CD4-positive, alpha-beta memory T cell (primary cell): ENCODE measurements at regions not wholly inside any gene's neighbourhood (a gene's known extent, or its start where the extent isn't known, plus 50 kb on each side); places are given as distances from the start of the nearest gene placed in this dataset.

Experiments
- CTCF ChIA-PET: fragments of 350-600 bp; sonication (Branson Sonifier 250); formaldehyde crosslinking; loops from one replicate; lab custom pipeline; 2021; ENCODE audit warnings: inconsistent platforms; ENCODE audit not compliant: partially characterized antibody; lab: Charles Lee
- POLR2A ChIA-PET: fragments of 350-600 bp; sonication (Branson Sonifier 250); formaldehyde crosslinking; loops from one replicate; lab custom pipeline; 2021; ENCODE audit not compliant: partially characterized antibody; lab: Charles Lee
- DNase-seq, 5 donors: peaks; one replicate each; pipeline versions ENCODE4 v3.0.0 to v3.0.0-alpha.2; 2020 to 2022; ENCODE audit warnings: mixed read lengths in 1 of 5
- H3K27ac ChIP-seq: one replicate; pipeline ENCODE4 v1.7.0; 2013; ENCODE audit warnings: low read depth, low read length
- H3K27me3 ChIP-seq: 2 replicates; pipeline ENCODE4 v1.7.0; 2013; ENCODE audit warnings: mild to moderate bottlenecking, low read length, moderate library complexity; ENCODE audit not compliant: insufficient read depth
- H3K36me3 ChIP-seq: 2 replicates; pipeline ENCODE4 v1.7.0; 2013; ENCODE audit warnings: mild to moderate bottlenecking, low read length, moderate library complexity; ENCODE audit not compliant: insufficient read depth
- H3K4me1 ChIP-seq: 2 replicates; pipeline ENCODE4 v1.7.0; 2013; ENCODE audit warnings: mild to moderate bottlenecking, low read length, moderate library complexity; ENCODE audit not compliant: insufficient read depth
- H3K4me3 ChIP-seq, 2 donors: one replicate each; pipeline ENCODE4 v1.7.0; 2013; ENCODE audit warnings: low read length in 2 of 2, mild to moderate bottlenecking in 1 of 2
- H3K9me3 ChIP-seq, 2 donors: one replicate each; pipeline ENCODE4 v1.7.0; 2013; ENCODE audit warnings: low read length in 2 of 2, control low read depth in 1 of 2; ENCODE audit not compliant: control insufficient read depth in 1 of 2
- H3K27ac Mint-ChIP-seq, 7 donors: one replicate each; pipeline ENCODE4 v1.8.0; 2020 to 2021; ENCODE audit warnings: mixed read lengths in 7 of 7, mild to moderate bottlenecking in 6 of 7, inconsistent platforms in 3 of 7, moderate library complexity in 3 of 7
- H3K27me3 Mint-ChIP-seq, 2 donors: one replicate each; pipeline ENCODE4 v1.8.0; 2020 to 2021; ENCODE audit warnings: mixed read lengths in 2 of 2
- H3K36me3 Mint-ChIP-seq, 2 donors: one replicate each; pipeline ENCODE4 v1.8.0; 2020 to 2021; ENCODE audit warnings: mixed read lengths in 2 of 2, inconsistent platforms in 1 of 2, mild to moderate bottlenecking in 1 of 2
- H3K4me1 Mint-ChIP-seq, 4 donors: one replicate each; pipeline ENCODE4 v1.8.0; 2020 to 2021; ENCODE audit warnings: mixed read lengths in 4 of 4, mild to moderate bottlenecking in 1 of 4
- H3K4me3 Mint-ChIP-seq, 8 donors: one replicate each; pipeline ENCODE4 v1.8.0; 2020 to 2021; ENCODE audit warnings: mixed read lengths in 8 of 8, mild to moderate bottlenecking in 7 of 8, moderate library complexity in 6 of 8, inconsistent platforms in 3 of 8
- H3K9me3 Mint-ChIP-seq, 8 donors: one replicate each; pipeline ENCODE4 v1.8.0; 2020 to 2021; ENCODE audit warnings: mixed read lengths in 8 of 8, mild to moderate bottlenecking in 5 of 8, inconsistent platforms in 3 of 8, moderate library complexity in 1 of 8
- intact Hi-C: fragments of 100-400 bp; cut with micrococcal nuclease; formaldehyde crosslinking; loops from one replicate; pipeline ENCODE4 v1.15.1; 2023

DNA sequence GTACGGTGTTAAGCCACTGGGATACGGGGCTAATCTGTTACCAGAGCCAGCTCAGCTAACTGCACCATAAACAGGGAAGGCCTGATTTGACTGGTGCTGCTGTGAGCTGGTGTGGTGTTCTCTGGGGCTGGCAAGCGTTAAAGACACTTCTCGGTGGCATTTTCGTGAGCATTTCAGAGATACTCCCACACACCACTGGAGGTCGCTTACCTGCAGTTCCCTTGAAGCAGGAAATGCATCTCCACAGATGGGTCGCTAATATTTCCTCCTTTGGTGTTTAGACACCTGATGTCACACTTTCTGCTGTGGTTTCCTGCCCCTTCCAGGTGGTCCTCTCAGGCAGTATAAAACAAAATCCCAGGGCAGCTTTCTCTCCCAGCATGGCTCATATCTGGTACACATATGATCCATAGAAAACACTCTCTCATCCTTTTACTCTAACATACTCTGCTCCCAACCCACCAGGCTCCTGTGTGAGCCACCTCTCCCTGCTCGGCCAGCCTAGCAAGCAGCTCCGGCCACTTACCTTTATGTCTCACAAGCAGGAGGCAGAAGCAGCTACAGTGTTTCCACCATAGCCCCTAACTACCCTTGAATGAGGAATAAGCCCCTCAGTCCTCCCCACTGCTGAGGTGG is 129.9 kb upstream of the GRIN2B start:
- Histone ChIP-seq H3K9me3 (no peaks in the 10 kb centered on the region), H3K4me3 (no peak overlapping the region), H3K27me3 (no peaks in the 10 kb centered on the region), H3K4me1 (no peaks in the 10 kb centered on the region), H3K36me3 (no peaks in the 10 kb centered on the region), H3K27ac (no peak overlapping the region)
- Mint-ChIP-seq H3K36me3 (no peaks in the 10 kb centered on the region), H3K27me3 (peaks cover 10 to 11% of the 10 kb centered on the region in 2 donors), H3K4me1 (no peaks in the 10 kb centered on the region), H3K27ac (no peak overlapping the region), H3K4me3 (no peak overlapping the region), H3K9me3 (peaks cover 0 to 5% (median 2%) of the 10 kb centered on the region in 8 donors)
- DNase-seq, result no peak
- CTCF ChIA-PET, result no interaction called here
- POLR2A ChIA-PET, result no interaction called here
- intact Hi-C loops, result no loop called here

DNA sequence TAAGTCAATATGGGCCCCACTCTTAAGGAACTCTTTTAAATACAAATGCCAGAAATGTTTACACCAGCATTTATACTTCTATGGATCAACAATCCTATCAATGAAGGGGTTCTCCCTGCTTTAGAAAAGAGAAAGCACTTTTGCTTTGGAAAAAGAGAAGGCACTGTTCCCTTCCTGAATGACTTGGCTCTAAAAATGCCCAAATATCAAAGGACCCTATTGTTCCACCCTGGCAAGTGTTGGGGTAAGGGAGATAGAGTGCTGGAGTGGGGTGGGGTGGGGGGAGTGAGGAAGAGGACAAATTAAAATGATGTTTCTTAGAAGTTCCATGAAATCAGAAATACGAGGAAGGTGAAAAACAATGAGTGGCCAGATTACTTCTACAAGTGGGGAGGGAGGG is 131.6 kb upstream of the GRIN2B start:
- H3K4me1 ChIP-seq, result no peaks in the 10 kb centered on the region
- Mint-ChIP-seq H3K36me3 (no peaks in the 10 kb centered on the region), H3K4me3 (no peak overlapping the region), H3K27me3 (peaks cover 10% of the 10 kb centered on the region in 2 donors), H3K4me1 (no peaks in the 10 kb centered on the region), H3K27ac (no peak overlapping the region), H3K9me3 (peaks cover 0 to 19% (median 10%) of the 10 kb centered on the region in 8 donors)
- CTCF ChIA-PET, result no interaction called here
- H3K27ac ChIP-seq, result no peak overlapping the region
- POLR2A ChIA-PET, result no interaction called here
- H3K4me3 ChIP-seq, result no peak overlapping the region
- intact Hi-C loops, result no loop called here
- H3K36me3 ChIP-seq, result no peaks in the 10 kb centered on the region
- no peaks in the 10 kb centered on the region for H3K27me3 ChIP-seq
- no peaks in the 10 kb centered on the region for H3K9me3 ChIP-seq
- no peak for DNase-seq

DNA sequence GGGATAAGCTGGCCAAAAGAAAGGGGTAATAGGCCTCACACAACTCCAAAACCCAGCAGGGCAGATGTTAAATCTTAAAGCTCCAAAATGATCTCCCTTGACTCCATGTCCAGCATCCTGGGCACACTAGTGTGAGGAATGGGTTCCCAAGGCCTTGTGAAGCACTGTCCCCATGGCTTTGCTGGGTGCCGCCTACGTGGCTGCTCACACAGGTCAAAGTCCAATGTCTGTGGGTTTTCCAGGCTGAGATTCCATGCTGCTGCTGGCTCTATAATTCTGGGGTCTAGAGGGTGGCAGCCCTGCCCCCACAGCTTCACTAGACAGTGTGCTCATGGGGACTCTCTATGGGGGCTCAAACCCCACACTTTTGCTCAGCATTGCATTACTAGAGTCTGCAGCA is 145.3 kb upstream of the GRIN2B start:
- no peaks in the 10 kb centered on the region for H3K9me3 ChIP-seq
- Mint-ChIP-seq H3K4me1 (no peaks in the 10 kb centered on the region), H3K36me3 (no peaks in the 10 kb centered on the region), H3K27ac (no peak overlapping the region), H3K9me3 (peaks cover 0 to 15% (median 10%) of the 10 kb centered on the region in 8 donors), H3K27me3 (peaks cover 3% of the 10 kb centered on the region in 2 donors), H3K4me3 (no peak overlapping the region)
- no peaks in the 10 kb centered on the region for H3K4me1 ChIP-seq
- H3K36me3 ChIP-seq, result no peaks in the 10 kb centered on the region
- no peaks in the 10 kb centered on the region for H3K27me3 ChIP-seq
- no peak overlapping the region for H3K27ac ChIP-seq
- ChIA-PET CTCF (no interaction called here), POLR2A (no interaction called here)
- no peak for DNase-seq
- no peak overlapping the region for H3K4me3 ChIP-seq
- intact Hi-C loops, result no loop called here

DNA sequence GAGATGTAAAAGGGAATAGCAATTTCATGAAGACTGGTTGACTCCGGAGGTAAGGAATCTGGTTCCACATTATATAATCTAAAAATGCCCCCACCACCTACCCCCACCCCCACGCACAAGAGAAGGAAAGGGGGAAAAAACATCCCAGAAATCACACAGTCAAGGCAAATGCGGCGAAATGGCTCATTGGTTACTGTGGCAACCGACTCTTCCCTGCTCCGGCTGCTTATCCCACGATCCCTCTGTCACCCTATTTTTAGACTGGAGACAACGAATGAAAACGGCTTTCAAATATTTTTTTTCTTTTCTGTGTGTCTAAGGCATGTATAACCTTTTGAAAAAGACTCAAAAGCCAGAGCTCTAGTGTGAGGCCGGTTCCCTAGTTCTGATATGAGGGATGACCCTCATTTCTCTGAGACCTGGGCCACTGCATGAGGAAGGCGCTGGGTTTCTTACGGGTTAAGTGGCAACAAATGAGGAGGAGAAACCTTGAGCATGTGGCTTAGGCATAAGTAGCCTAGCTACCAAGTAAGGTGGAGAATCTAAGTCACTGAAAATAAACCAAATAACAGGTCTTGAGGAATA is 148.3 kb upstream of the GRIN2B start:
- POLR2A ChIA-PET, result no interaction called here

DNA sequence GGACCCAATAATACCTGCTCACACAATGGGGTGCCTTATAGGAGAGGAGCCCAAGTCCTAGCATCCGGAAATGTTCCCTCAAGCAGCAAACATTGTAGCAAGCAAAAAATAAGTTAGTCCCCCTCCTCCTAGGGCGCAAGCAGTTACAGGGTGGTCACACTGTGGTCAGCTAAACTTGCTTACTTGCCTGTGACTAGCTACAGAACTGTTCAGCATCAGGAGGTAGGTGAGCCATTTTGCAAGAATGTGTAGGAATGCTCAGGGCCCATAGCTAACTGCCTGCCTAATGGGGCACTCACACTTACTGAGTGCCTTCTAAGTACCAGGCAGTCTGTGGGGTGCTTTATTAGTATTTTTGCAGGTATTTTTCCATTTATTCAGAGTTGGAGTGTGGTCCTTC is 154.6 kb upstream of the GRIN2B start:
- Mint-ChIP-seq H3K4me3 (no peak overlapping the region), H3K36me3 (no peaks in the 10 kb centered on the region), H3K9me3 (peaks cover 0 to 4% (median 0%) of the 10 kb centered on the region in 8 donors), H3K27me3 (peaks cover 4 to 9% of the 10 kb centered on the region in 2 donors), H3K27ac (no peak overlapping the region), H3K4me1 (no peaks in the 10 kb centered on the region)
- CTCF ChIA-PET, result interaction anchor here (1.4 kb wide), 1 partner anchor 21 kb away, joined by 3 read pairs; no protein-coding TSS in a partner anchor
- Histone ChIP-seq H3K4me3 (no peak overlapping the region), H3K4me1 (no peaks in the 10 kb centered on the region), H3K9me3 (no peaks in the 10 kb centered on the region), H3K27ac (no peak overlapping the region), H3K36me3 (no peaks in the 10 kb centered on the region), H3K27me3 (no peaks in the 10 kb centered on the region)
- POLR2A ChIA-PET, result no interaction called here
- intact Hi-C loops, result no loop called here
- DNase-seq, result no peak

More for the DNA sequence above, 148.3 kb upstream of the GRIN2B start:
- no peaks in the 10 kb centered on the region for H3K27me3 ChIP-seq
- CTCF ChIA-PET, result no interaction called here
- H3K9me3 ChIP-seq, result no peaks in the 10 kb centered on the region
- H3K36me3 ChIP-seq, result no peaks in the 10 kb centered on the region
- no peaks in the 10 kb centered on the region for H3K36me3 Mint-ChIP-seq
- intact Hi-C loops, result no loop called here
- no peak overlapping the region for H3K27ac Mint-ChIP-seq
- no peaks in the 10 kb centered on the region for H3K4me1 Mint-ChIP-seq
- no peak for DNase-seq
- no peak overlapping the region for H3K4me3 Mint-ChIP-seq
- no peak overlapping the region for H3K4me3 ChIP-seq
- no peak overlapping the region for H3K27ac ChIP-seq
- H3K4me1 ChIP-seq, result no peaks in the 10 kb centered on the region
- H3K27me3 Mint-ChIP-seq, result peaks cover 6% of the 10 kb centered on the region in 2 donors
- peaks cover 0 to 14% (median 8%) of the 10 kb centered on the region in 8 donors for H3K9me3 Mint-ChIP-seq

DNA sequence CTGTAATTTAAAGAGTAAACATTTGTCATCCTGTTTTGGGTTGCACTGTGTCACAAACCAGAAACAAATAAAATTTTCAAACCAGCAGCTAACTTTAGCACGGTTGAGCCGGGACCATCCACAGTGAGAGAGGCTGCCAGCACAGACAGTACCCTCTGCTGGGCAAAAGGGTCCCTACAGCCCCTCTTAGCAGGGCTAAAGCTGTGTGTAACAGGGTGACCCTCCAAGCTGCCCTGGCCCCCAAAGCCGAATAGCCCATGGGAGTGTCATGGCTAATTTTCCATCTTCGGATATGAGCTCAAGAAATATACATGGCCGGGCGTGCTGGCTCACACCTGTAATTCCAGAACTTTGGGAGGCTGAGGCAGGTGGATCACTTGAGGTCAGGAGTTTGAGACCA is 157.1 kb upstream of the GRIN2B start:
- H3K9me3 ChIP-seq, result no peaks in the 10 kb centered on the region
- no peaks in the 10 kb centered on the region for H3K4me1 ChIP-seq
- intact Hi-C loops, result no loop called here
- POLR2A ChIA-PET, result no interaction called here
- DNase-seq, result no peak
- H3K4me3 ChIP-seq, result no peak overlapping the region
- no peak overlapping the region for H3K4me3 Mint-ChIP-seq
- no peaks in the 10 kb centered on the region for H3K27me3 ChIP-seq
- CTCF ChIA-PET, result no interaction called here
- H3K9me3 Mint-ChIP-seq, result peaks cover 0 to 4% (median 0%) of the 10 kb centered on the region in 8 donors
- H3K4me1 Mint-ChIP-seq, result no peaks in the 10 kb centered on the region
- no peak overlapping the region for H3K27ac ChIP-seq
- H3K36me3 Mint-ChIP-seq, result no peaks in the 10 kb centered on the region
- H3K27me3 Mint-ChIP-seq, result peaks cover 0 to 10% of the 10 kb centered on the region in 2 donors
- H3K27ac Mint-ChIP-seq, result no peak overlapping the region
- H3K36me3 ChIP-seq, result no peaks in the 10 kb centered on the region

DNA sequence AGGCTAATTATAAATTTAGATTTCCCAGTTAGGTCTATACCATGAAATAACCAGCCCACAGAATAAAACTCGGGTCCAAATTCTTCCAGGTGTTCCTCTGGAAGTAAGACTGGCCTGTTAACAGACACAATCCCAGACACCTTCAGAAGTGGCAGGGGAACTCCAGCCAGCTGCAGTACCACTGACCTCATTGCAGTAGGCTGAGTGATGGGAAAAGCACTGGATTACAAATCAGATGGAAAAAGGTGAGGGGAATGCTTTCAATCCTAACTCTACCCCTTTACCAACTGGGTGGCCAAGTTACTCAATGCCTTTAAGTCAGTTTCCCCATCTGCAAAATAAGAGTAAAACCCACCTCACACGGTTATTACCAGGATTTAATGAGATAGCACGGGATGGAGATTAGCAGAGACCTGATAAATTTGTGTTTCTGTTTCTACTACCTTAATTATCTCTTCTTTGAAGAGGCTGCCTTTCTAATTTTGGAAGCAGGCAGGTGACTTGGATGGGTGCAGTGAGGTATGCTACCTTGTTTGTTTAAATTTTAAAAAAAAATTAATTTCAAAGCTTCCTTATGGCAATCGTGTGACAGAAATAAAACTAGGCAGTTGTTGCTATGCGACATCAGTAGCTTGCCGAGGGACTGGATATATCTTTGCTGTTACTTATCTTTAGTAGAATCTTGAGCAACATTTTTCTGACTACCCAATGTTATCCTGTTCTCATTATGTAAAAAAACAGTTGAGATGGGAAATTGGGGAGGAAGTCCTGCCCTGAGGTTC is 167.3 kb upstream of the GRIN2B start:
- CTCF ChIA-PET, result no interaction called here
- H3K4me3 Mint-ChIP-seq, result no peak overlapping the region
- no peaks in the 10 kb centered on the region for H3K4me1 ChIP-seq
- no peaks in the 10 kb centered on the region for H3K27me3 ChIP-seq
- H3K4me1 Mint-ChIP-seq, result no peaks in the 10 kb centered on the region
- POLR2A ChIA-PET, result no interaction called here
- no peaks in the 10 kb centered on the region for H3K36me3 ChIP-seq
- no peaks in the 10 kb centered on the region for H3K9me3 ChIP-seq
- no peak for DNase-seq
- H3K4me3 ChIP-seq, result no peak overlapping the region
- no peak overlapping the region for H3K27ac Mint-ChIP-seq
- no peaks in the 10 kb centered on the region for H3K36me3 Mint-ChIP-seq
- peaks cover 4 to 7% of the 10 kb centered on the region in 2 donors for H3K27me3 Mint-ChIP-seq
- H3K27ac ChIP-seq, result no peak overlapping the region
- peaks cover 0 to 6% (median 0%) of the 10 kb centered on the region in 8 donors for H3K9me3 Mint-ChIP-seq
- intact Hi-C loops, result no loop called here
